NCI-H146 treated with DMSO at 0.1 percent for 48 hours (cell line): ENCODE measurements at regions not wholly inside any gene's neighbourhood (a gene's known extent, or its start where the extent isn't known, plus 50 kb on each side); places are given as distances from the start of the nearest gene placed in this dataset.

ENCODE experiments used
- DNase-seq: peaks from one replicate; lab custom pipeline; 2025; ENCODE audit not compliant: unreplicated experiment; lab: John Stamatoyannopoulos, UW

GRCh38 chr7:22005151-22005550 is 59.5 kb upstream of the CDCA7L start:
- no peak for DNase-seq

- DNase-seq, result no peak
Observed at GRCh38 chr7:22002726-22003125, 57.0 kb upstream of the CDCA7L start.

- peak; percentile 54 for DNase-seq
Observed at GRCh38 chr7:22001345-22002004, 55.8 kb upstream of the CDCA7L start.

DNA sequence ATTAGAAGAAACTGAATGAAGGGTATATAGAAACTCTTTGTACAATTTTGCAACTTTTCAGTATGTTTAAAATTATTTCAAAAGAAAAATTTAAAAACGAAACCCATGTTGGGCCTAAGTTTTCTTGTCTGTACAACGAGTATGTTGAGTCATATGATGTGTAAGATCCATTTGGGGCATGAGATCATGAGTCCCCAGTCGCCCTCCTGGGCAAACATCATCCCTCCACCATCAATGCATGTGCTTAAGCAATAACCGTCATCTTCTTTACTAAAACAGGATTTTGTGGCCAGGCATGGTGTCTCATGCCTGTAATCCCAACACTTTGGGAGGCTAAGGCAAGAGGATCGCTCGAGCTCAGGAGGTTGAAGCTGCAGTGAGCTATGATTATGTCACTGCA is 54.2 kb upstream of the CDCA7L start:
- DNase-seq, result no peak

DNA sequence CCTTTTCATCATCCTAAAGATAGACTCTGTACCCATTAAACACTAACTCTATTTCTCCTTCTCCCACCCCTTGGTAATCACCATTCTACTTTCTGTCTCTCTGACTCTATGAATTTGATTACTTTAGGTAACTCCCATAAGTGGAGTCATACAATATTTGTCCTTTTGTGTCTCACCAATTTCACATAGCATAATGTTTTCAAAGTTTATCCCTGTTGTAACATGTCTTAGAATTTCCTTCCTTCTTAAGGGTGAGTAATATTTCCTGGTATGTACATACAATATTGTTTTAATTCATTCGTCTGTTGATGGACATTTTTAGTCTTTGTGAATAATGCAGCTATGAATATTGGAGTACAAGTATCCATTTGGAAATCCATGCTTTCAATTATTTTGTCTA is 50.9 kb upstream of the CDCA7L start:
- no peak for DNase-seq
